ENCODE measurements at regions not wholly inside any gene's neighbourhood (a gene's known extent, or its start where the extent isn't known, plus 50 kb on each side); places are given as distances from the start of the nearest gene placed in this dataset.

- H3K9ac ChIP-seq (ENCODE audit: extremely low read depth, insufficient read length, low read length), result no peak overlapping the region
- no peak overlapping the region for H2BK20ac ChIP-seq (ENCODE audit: low read depth, low read length, poor library complexity, severe bottlenecking)
- H2BK120ac ChIP-seq (ENCODE audit: low read depth, low read length, poor library complexity, severe bottlenecking), result no peak overlapping the region
- H2AK5ac ChIP-seq (ENCODE audit: insufficient read length, low read length), result no peak overlapping the region
- H3K79me2 ChIP-seq (ENCODE audit: insufficient read depth, low read length), result no peaks in the 10 kb centered on the region
- no peak overlapping the region for H4K8ac ChIP-seq (replicated peaks; ENCODE audit: insufficient read length, low read depth, low read length)
- no peak overlapping the region for H3K23ac ChIP-seq (ENCODE audit: insufficient read length, low read depth, low read length)
- no peaks in the 10 kb centered on the region for H3K27me3 ChIP-seq (ENCODE audit: insufficient read depth, low read length)
- no peaks in the 10 kb centered on the region for H3K23me2 ChIP-seq (ENCODE audit: insufficient read length, low read depth, low read length, poor library complexity, severe bottlenecking)
- H3K4me2 ChIP-seq (ENCODE audit: insufficient read depth, insufficient read length, low read length), result no peak overlapping the region
- no peaks in the 10 kb centered on the region for H3K79me1 ChIP-seq (ENCODE audit: insufficient read depth, low read depth, low read length, poor library complexity, severe bottlenecking)
- H4K5ac ChIP-seq (ENCODE audit: insufficient read length, low read depth, low read length), result no peak overlapping the region
- H3T11ph ChIP-seq (ENCODE audit: low read length), result no peak overlapping the region
- Mint-ChIP-seq H3K4me1 (no peaks in the 10 kb centered on the region), H3K4me3 (no peak overlapping the region), H3K9me3 (peaks cover 4 to 6% of the 10 kb centered on the region in 2 experiments; a peak in 3 of 5 replicates), H3K36me3 (ENCODE audit: insufficient read depth in 1 of 3, low read depth in 3 of 3) (no peaks in the 10 kb centered on the region), H3K27ac (no peak overlapping the region), H3K27me3 (ENCODE audit: low read depth) (peaks cover 4% of the 10 kb centered on the region)
- no peak for TF ChIP-seq CTCF (conservative IDR thresholded peaks at IDR 0.05)
- no peak for DNase-seq
- H2BK12ac ChIP-seq (ENCODE audit: insufficient read length, low read depth, low read length), result no peak overlapping the region
- H2BK15ac ChIP-seq (ENCODE audit: low read depth, low read length), result no peak overlapping the region
- no peak overlapping the region for H4K91ac ChIP-seq (ENCODE audit: insufficient read length, low read depth, low read length)
- no peak overlapping the region for H3K18ac ChIP-seq (ENCODE audit: insufficient read length, low read depth, low read length)
- no peaks in the 10 kb centered on the region for H3K4me1 ChIP-seq (ENCODE audit: insufficient read depth, low read length)
- no peak overlapping the region for H3K56ac ChIP-seq (ENCODE audit: insufficient read length, low read depth, low read length)
- H3K14ac ChIP-seq (ENCODE audit: insufficient read depth, low read length), result no peak overlapping the region; the same call in 1 of the 2 replicates
- H2BK5ac ChIP-seq (ENCODE audit: insufficient read length, low read length), result no peak overlapping the region
- H3K9me3 ChIP-seq (ENCODE audit: control insufficient read depth, low read depth, low read length), result no peaks in the 10 kb centered on the region
- no peaks in the 10 kb centered on the region for H4K20me1 ChIP-seq (ENCODE audit: control insufficient read depth, insufficient read depth, insufficient read length)
- H2AFZ ChIP-seq (ENCODE audit: low read length), result no peak overlapping the region
- no peak overlapping the region for H3K4ac ChIP-seq (ENCODE audit: low read depth, low read length)
- WGBS (ENCODE audit: extremely low coverage, insufficient read length, low lambda C conversion rate), result no CpG with 5 or more reads among the region's 2 CpGs
- no peak overlapping the region for H3K27ac ChIP-seq (ENCODE audit: insufficient read length, low read depth, low read length)
Measured at GRCh38 chr13:108376308-108376707, 106.8 kb downstream of the TNFSF13B start.
